Endothelial cell of umbilical vein (primary cell): ENCODE measurements at regions not wholly inside any gene's neighbourhood (a gene's known extent, or its start where the extent isn't known, plus 50 kb on each side); places are given as distances from the start of the nearest gene placed in this dataset.

ENCODE experiments used
- BruUV-seq: library from RNA; stranded (reverse); fragments of 400-500 nt; replicated peaks from 2 replicates; lab custom pipeline; 2021; lab: Mats Ljungman, UMichigan
- CTCF ChIA-PET: fragments of 300-600, 350-600 bp; sonication (Branson Sonifier 250); formaldehyde crosslinking; loops from one replicate; lab custom pipeline; 2021; ENCODE audit warnings: antibody characterized with exemption, inconsistent platforms; lab: Charles Lee
- POLR2A ChIA-PET: fragments of 300-600, 350-600 bp; sonication (Branson Sonifier 250); formaldehyde crosslinking; loops from one replicate; lab custom pipeline; 2021; ENCODE audit warnings: antibody characterized with exemption, inconsistent platforms; lab: Charles Lee
- DNase-seq: peaks from one replicate; pipeline ENCODE4 v3.0.0-alpha.2; 2011; ENCODE audit warnings: low read depth, low spot score
- FAIRE-seq: peaks from 2 replicates; lab custom pipeline; 2011; peaks lifted over from hg19 to GRCh38; lab: Jason Lieb, UNC
- H2AFZ ChIP-seq: 2 replicates; pipeline ENCODE4 v1.6.0; 2012; ENCODE audit warnings: low read depth, low read length, control low read depth, inconsistent platforms
- H3K27ac ChIP-seq: 2 replicates; pipeline ENCODE4 v1.5.1; 2011; ENCODE audit warnings: low read depth, mild to moderate bottlenecking, control low read depth, low read length, moderate library complexity; ENCODE audit not compliant: insufficient read depth
- H3K27me3 ChIP-seq, 2 experiments: 2 replicates each; pipeline versions ENCODE4 v1.6.0 to v1.6.1; 2011; ENCODE audit warnings: low read length in 2 of 2, mixed read lengths in 1 of 2; ENCODE audit not compliant: control insufficient read depth in 2 of 2, insufficient read depth in 2 of 2
- H3K36me3 ChIP-seq, 2 experiments: 2 replicates in 1 of 2; 3 replicates in 1 of 2; pipeline ENCODE4 v1.5.1; 2011; ENCODE audit warnings: low read length in 2 of 2, mild to moderate bottlenecking in 1 of 2, moderate library complexity in 1 of 2; ENCODE audit not compliant: control insufficient read depth in 2 of 2, insufficient read depth in 2 of 2; ENCODE audit errors: extremely low read depth in 1 of 2
- H3K4me1 ChIP-seq: 3 replicates; pipeline ENCODE4 v1.5.1; 2011; ENCODE audit warnings: mild to moderate bottlenecking, low read length; ENCODE audit not compliant: control insufficient read depth, insufficient read depth; ENCODE audit errors: extremely low read depth
- H3K4me2 ChIP-seq: 2 replicates; pipeline ENCODE4 v1.6.1; 2011; ENCODE audit warnings: low read length, control low read depth, mixed read lengths; ENCODE audit not compliant: insufficient read depth
- H3K4me3 ChIP-seq, 3 experiments: fragments of 200-600 bp in 1 of 3; sonication (generic), shearing (Covaris generic) in 1 of 3; replicated peaks in 1 of 3; 2 replicates each; pipeline ENCODE4 v1.5.1; 2011 to 2016; ENCODE audit warnings: control low read depth in 3 of 3, low read length in 3 of 3, mild to moderate bottlenecking in 2 of 3, inconsistent platforms in 1 of 3, low read depth in 1 of 3, moderate library complexity in 1 of 3; ENCODE audit not compliant: insufficient read depth in 1 of 3
- H3K79me2 ChIP-seq: 2 replicates; pipeline ENCODE4 v1.6.0; 2012; ENCODE audit warnings: low read length, inconsistent platforms; ENCODE audit not compliant: control insufficient read depth, insufficient read depth
- H3K9ac ChIP-seq: replicated peaks from 2 replicates; pipeline ENCODE3; 2011; ENCODE audit warnings: low read length, control low read depth; ENCODE audit not compliant: insufficient read depth; ENCODE audit errors: extremely low read depth
- H3K9me1 ChIP-seq: replicated peaks from 3 replicates; pipeline ENCODE4 v1.6.0; 2011; ENCODE audit warnings: mild to moderate bottlenecking, low read length; ENCODE audit not compliant: control insufficient read depth, insufficient read depth; ENCODE audit errors: extremely low read depth
- H3K9me3 ChIP-seq: replicated peaks from 2 replicates; pipeline ENCODE4 v1.5.1; 2012; ENCODE audit warnings: low read length, inconsistent platforms; ENCODE audit not compliant: control insufficient read depth, insufficient read depth
- H4K20me1 ChIP-seq: replicated peaks from 2 replicates; pipeline ENCODE3; 2011; ENCODE audit warnings: mild to moderate bottlenecking, low read length; ENCODE audit not compliant: control insufficient read depth, insufficient read depth; ENCODE audit errors: extremely low read depth
- EZH2 ChIP-seq: IDR thresholded peaks from 2 replicates; pipeline ENCODE4 v1.6.1; 2012; ENCODE audit warnings: borderline replicate concordance, low read depth, mild to moderate bottlenecking, moderate library complexity, low read length, inconsistent platforms; ENCODE audit not compliant: severe bottlenecking
- FOS ChIP-seq: IDR thresholded peaks from 2 replicates; pipeline ENCODE4 v1.6.1; 2011; ENCODE audit warnings: mild to moderate bottlenecking, low read length, moderate library complexity, borderline replicate concordance; ENCODE audit not compliant: insufficient read depth
- GATA2 ChIP-seq: IDR thresholded peaks from 2 replicates; pipeline ENCODE4 v1.7.0; 2011; ENCODE audit warnings: low read depth, mild to moderate bottlenecking, moderate library complexity, mixed read lengths, low read length; ENCODE audit not compliant: insufficient read length, insufficient read depth
- JUN ChIP-seq: IDR thresholded peaks from 2 replicates; pipeline ENCODE4 v1.6.1; 2011; ENCODE audit warnings: borderline replicate concordance, low read depth; ENCODE audit not compliant: insufficient read length, insufficient read depth
- MYC ChIP-seq: IDR thresholded peaks from one replicate; pipeline ENCODE4 v1.6.1; 2011; ENCODE audit warnings: mild to moderate bottlenecking, low read depth, low read length
- POLR2A ChIP-seq: IDR thresholded peaks from 2 replicates; pipeline ENCODE4 v1.6.1; 2012; ENCODE audit warnings: low read depth, mild to moderate bottlenecking, control low read depth, low read length
- POLR2AphosphoS5 ChIP-seq: IDR thresholded peaks from 2 replicates; pipeline ENCODE4 v1.6.1; 2012; ENCODE audit warnings: low read depth, mild to moderate bottlenecking, control low read depth, low read length, moderate library complexity; ENCODE audit not compliant: insufficient read depth
- dilution Hi-C: fragments of 300-500 bp; cut with MboI; formaldehyde crosslinking; loops from one replicate; pipeline ENCODE4 v1.15.0; 2019; ENCODE audit warnings: low sequenced_read_pairs; ENCODE audit not compliant: extremely low pct_ligation_motif_present
- intact Hi-C: fragments of 100-400 bp; cut with micrococcal nuclease; formaldehyde crosslinking; loops from one replicate; pipeline ENCODE4 v1.10.0; 2022
- TF ChIP-seq, protein P1 (sequence below), 2 donors: IDR thresholded peaks; 1 replicate in 1 of 2; 2 replicates in 1 of 2; pipeline ENCODE4 v1.5.1; 2011; ENCODE audit warnings: low read length in 2 of 2, mild to moderate bottlenecking in 2 of 2, moderate library complexity in 2 of 2, control low read depth in 1 of 2, inconsistent platforms in 1 of 2, low read depth in 1 of 2; ENCODE audit not compliant: insufficient read depth in 1 of 2; ENCODE audit errors: extremely low read depth in 1 of 2
- TF ChIP-seq, protein P2 (sequence below): IDR thresholded peaks from 2 replicates; pipeline ENCODE4 v1.6.1; 2011; ENCODE audit not compliant: insufficient read depth, insufficient read length

DNA sequence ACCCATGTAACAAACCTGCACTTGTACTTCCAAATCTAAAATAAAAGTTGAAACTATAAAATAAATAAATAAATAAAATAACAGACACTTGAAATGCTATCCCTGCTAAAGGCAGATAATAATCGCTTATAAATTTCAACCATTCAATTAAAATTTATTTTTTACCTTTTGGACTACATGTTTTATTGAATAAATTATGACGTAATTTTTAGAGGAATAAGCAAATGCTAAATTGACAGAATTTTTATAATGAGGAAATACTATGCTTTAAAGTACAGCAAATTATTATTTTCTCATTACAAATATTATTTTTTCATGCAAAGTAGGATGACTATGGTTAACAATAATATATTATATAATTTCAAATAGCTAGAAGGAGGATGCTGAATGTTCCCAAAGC, 658.6 kb upstream of the LMO3 start:
- TF ChIP-seq JUN (no peak), MYC (no peak), FOS (no peak), POLR2AphosphoS5 (no peak), GATA2 (no peak), POLR2A (no peak), EZH2 (no peak)
- TF ChIP-seq, protein P1, sequence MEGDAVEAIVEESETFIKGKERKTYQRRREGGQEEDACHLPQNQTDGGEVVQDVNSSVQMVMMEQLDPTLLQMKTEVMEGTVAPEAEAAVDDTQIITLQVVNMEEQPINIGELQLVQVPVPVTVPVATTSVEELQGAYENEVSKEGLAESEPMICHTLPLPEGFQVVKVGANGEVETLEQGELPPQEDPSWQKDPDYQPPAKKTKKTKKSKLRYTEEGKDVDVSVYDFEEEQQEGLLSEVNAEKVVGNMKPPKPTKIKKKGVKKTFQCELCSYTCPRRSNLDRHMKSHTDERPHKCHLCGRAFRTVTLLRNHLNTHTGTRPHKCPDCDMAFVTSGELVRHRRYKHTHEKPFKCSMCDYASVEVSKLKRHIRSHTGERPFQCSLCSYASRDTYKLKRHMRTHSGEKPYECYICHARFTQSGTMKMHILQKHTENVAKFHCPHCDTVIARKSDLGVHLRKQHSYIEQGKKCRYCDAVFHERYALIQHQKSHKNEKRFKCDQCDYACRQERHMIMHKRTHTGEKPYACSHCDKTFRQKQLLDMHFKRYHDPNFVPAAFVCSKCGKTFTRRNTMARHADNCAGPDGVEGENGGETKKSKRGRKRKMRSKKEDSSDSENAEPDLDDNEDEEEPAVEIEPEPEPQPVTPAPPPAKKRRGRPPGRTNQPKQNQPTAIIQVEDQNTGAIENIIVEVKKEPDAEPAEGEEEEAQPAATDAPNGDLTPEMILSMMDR (IDR thresholded peaks at IDR 0.05; ENCODE audit: extremely low read depth in 1 of 2, insufficient read depth in 1 of 2, low read depth in 1 of 2, low read length in 2 of 2): no peak
- TF ChIP-seq, protein P2, sequence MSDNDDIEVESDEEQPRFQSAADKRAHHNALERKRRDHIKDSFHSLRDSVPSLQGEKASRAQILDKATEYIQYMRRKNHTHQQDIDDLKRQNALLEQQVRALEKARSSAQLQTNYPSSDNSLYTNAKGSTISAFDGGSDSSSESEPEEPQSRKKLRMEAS: no peak

More for the DNA sequence above, 658.6 kb upstream of the LMO3 start:
- H3K4me1 ChIP-seq: no peaks in the 10 kb centered on the region
- ChIA-PET POLR2A (no interaction called here), CTCF (no interaction called here)
- H3K4me3 ChIP-seq: no peak overlapping the region
- no peaks in the 10 kb centered on the region for H3K36me3 ChIP-seq
- H3K79me2 ChIP-seq: no peaks in the 10 kb centered on the region
- peaks cover 2% of the 10 kb centered on the region for H3K9me3 ChIP-seq
- intact Hi-C loops (no loop called here), dilution Hi-C loops (no loop called here)
- H3K27ac ChIP-seq: no peak overlapping the region
- FAIRE-seq (no peak), DNase-seq (no peak)
- BruUV-seq: no TSS peak
- no peak overlapping the region for H3K4me2 ChIP-seq
- H3K27me3 ChIP-seq: no peaks in the 10 kb centered on the region
- H3K9ac ChIP-seq: no peak overlapping the region
- no peaks in the 10 kb centered on the region for H3K9me1 ChIP-seq
- no peak overlapping the region for H2AFZ ChIP-seq
- no peaks in the 10 kb centered on the region for H4K20me1 ChIP-seq
